H9 (cell line): ENCODE measurements at regions not wholly inside any gene's neighbourhood (a gene's known extent, or its start where the extent isn't known, plus 50 kb on each side); places are given as distances from the start of the nearest gene placed in this dataset.

Experiments used
- DNase-seq: peaks from one replicate; pipeline ENCODE4 v3.0.0-alpha.2; 2017
- H2AFZ ChIP-seq: one replicate; pipeline ENCODE4 v1.6.1; 2013; ENCODE audit warnings: mild to moderate bottlenecking, low read length, control low read depth, moderate library complexity
- H2AK5ac ChIP-seq: 2 replicates; pipeline ENCODE4 v1.6.1; 2013; ENCODE audit warnings: low read length, control low read depth, mixed read lengths; ENCODE audit not compliant: insufficient read length
- H2BK120ac ChIP-seq: one replicate; pipeline ENCODE4 v1.6.1; 2013; ENCODE audit warnings: low read depth, mild to moderate bottlenecking, low read length, control low read depth, inconsistent platforms; ENCODE audit not compliant: poor library complexity, severe bottlenecking
- H2BK12ac ChIP-seq: 2 replicates; pipeline ENCODE4 v1.6.1; 2013; ENCODE audit warnings: low read length, control low read depth, mixed read lengths, low read depth; ENCODE audit not compliant: insufficient read length
- H2BK15ac ChIP-seq: 2 replicates; pipeline ENCODE4 v1.6.1; 2013; ENCODE audit warnings: low read depth, low read length, control low read depth
- H2BK20ac ChIP-seq: one replicate; pipeline ENCODE4 v1.6.1; 2013; ENCODE audit warnings: low read depth, mild to moderate bottlenecking, low read length, control low read depth, inconsistent platforms; ENCODE audit not compliant: poor library complexity, severe bottlenecking
- H2BK5ac ChIP-seq: 2 replicates; pipeline ENCODE4 v1.6.1; 2013; ENCODE audit warnings: low read length, control low read depth, mixed read lengths; ENCODE audit not compliant: insufficient read length
- H3K14ac ChIP-seq: 2 replicates; pipeline ENCODE4 v1.6.1; 2013; ENCODE audit warnings: low read length, control low read depth; ENCODE audit not compliant: insufficient read depth
- H3K18ac ChIP-seq: 2 replicates; pipeline ENCODE4 v1.6.1; 2013; ENCODE audit warnings: low read depth, mild to moderate bottlenecking, mixed read lengths, low read length, control low read depth; ENCODE audit not compliant: insufficient read length
- H3K23ac ChIP-seq: 2 replicates; pipeline ENCODE4 v1.6.1; 2013; ENCODE audit warnings: low read length, control low read depth, mixed read lengths, low read depth; ENCODE audit not compliant: insufficient read length
- H3K23me2 ChIP-seq: 2 replicates; pipeline ENCODE4 v1.6.1; 2013; ENCODE audit warnings: low read depth, mild to moderate bottlenecking, mixed read lengths, low read length, control low read depth; ENCODE audit not compliant: insufficient read length, poor library complexity, severe bottlenecking
- H3K27ac ChIP-seq: 2 replicates; pipeline ENCODE4 v1.5.1; 2013; ENCODE audit warnings: low read length, control low read depth, mixed read lengths, low read depth; ENCODE audit not compliant: insufficient read length
- H3K27me3 ChIP-seq: 2 replicates; pipeline ENCODE4 v1.6.1; 2013; ENCODE audit warnings: low read length, control low read depth, inconsistent platforms; ENCODE audit not compliant: insufficient read depth
- H3K4ac ChIP-seq: 2 replicates; pipeline ENCODE4 v1.6.1; 2013; ENCODE audit warnings: low read depth, mild to moderate bottlenecking, control low read depth, inconsistent platforms, low read length, moderate library complexity
- H3K4me1 ChIP-seq: 2 replicates; pipeline ENCODE4 v1.6.1; 2013; ENCODE audit warnings: low read length, control low read depth, inconsistent platforms; ENCODE audit not compliant: insufficient read depth
- H3K4me2 ChIP-seq: 2 replicates; pipeline ENCODE4 v1.6.1; 2013; ENCODE audit warnings: low read length, control low read depth, mixed read lengths; ENCODE audit not compliant: insufficient read length, insufficient read depth
- H3K56ac ChIP-seq: 2 replicates; pipeline ENCODE4 v1.6.1; 2013; ENCODE audit warnings: low read depth, mild to moderate bottlenecking, mixed read lengths, low read length, control low read depth; ENCODE audit not compliant: insufficient read length
- H3K79me1 ChIP-seq: 2 replicates; pipeline ENCODE4 v1.6.1; 2013; ENCODE audit warnings: low read depth, mild to moderate bottlenecking, moderate library complexity, low read length, control low read depth, inconsistent platforms; ENCODE audit not compliant: insufficient read depth, poor library complexity, severe bottlenecking
- H3K79me2 ChIP-seq: 2 replicates; pipeline ENCODE4 v1.6.1; 2013; ENCODE audit warnings: low read length, control low read depth, inconsistent platforms; ENCODE audit not compliant: insufficient read depth
- H3K9ac ChIP-seq: 2 replicates; pipeline ENCODE4 v1.6.1; 2013; ENCODE audit warnings: low read length, control low read depth, mixed read lengths; ENCODE audit not compliant: insufficient read length; ENCODE audit errors: extremely low read depth
- H3K9me3 ChIP-seq: one replicate; pipeline ENCODE4 v1.6.1; 2013; ENCODE audit warnings: low read depth, low read length, inconsistent platforms; ENCODE audit not compliant: control insufficient read depth
- H3T11ph ChIP-seq: one replicate; pipeline ENCODE4 v1.6.1; 2013; ENCODE audit warnings: mild to moderate bottlenecking, low read length, control low read depth, inconsistent platforms
- H4K20me1 ChIP-seq: one replicate; pipeline ENCODE4 v1.6.1; 2013; ENCODE audit not compliant: control insufficient read depth, insufficient read length, insufficient read depth
- H4K5ac ChIP-seq: 2 replicates; pipeline ENCODE4 v1.6.1; 2013; ENCODE audit warnings: low read depth, mild to moderate bottlenecking, mixed read lengths, low read length, control low read depth; ENCODE audit not compliant: insufficient read length
- H4K8ac ChIP-seq: replicated peaks from 2 replicates; pipeline ENCODE4 v1.6.1; 2013; ENCODE audit warnings: low read length, control low read depth, mixed read lengths, low read depth; ENCODE audit not compliant: insufficient read length
- H4K91ac ChIP-seq: 2 replicates; pipeline ENCODE4 v1.6.1; 2013; ENCODE audit warnings: low read depth, mild to moderate bottlenecking, moderate library complexity, mixed read lengths, low read length, control low read depth; ENCODE audit not compliant: insufficient read length
- H3K27ac Mint-ChIP-seq, 3 experiments: 2 replicates in 2 of 3; 3 replicates in 1 of 3; pipeline ENCODE4 v1.8.0; 2020 to 2021; ENCODE audit warnings: mixed read lengths in 3 of 3, mild to moderate bottlenecking in 1 of 3, moderate library complexity in 1 of 3
- H3K27me3 Mint-ChIP-seq: 2 replicates; pipeline ENCODE4 v1.8.0; 2021; ENCODE audit warnings: low read depth, mild to moderate bottlenecking, moderate library complexity, mixed read lengths
- H3K36me3 Mint-ChIP-seq, 3 experiments: 2 replicates in 2 of 3; 3 replicates in 1 of 3; pipeline ENCODE4 v1.8.0; 2020 to 2021; ENCODE audit warnings: low read depth in 3 of 3, mixed read lengths in 3 of 3; ENCODE audit not compliant: insufficient read depth in 1 of 3
- H3K4me1 Mint-ChIP-seq, 2 experiments: 2 replicates each; pipeline ENCODE4 v1.8.0; 2020; ENCODE audit warnings: mixed read lengths in 2 of 2
- H3K4me3 Mint-ChIP-seq, 2 experiments: 2 replicates in 1 of 2; 3 replicates in 1 of 2; pipeline ENCODE4 v1.8.0; 2020 to 2021; ENCODE audit warnings: mild to moderate bottlenecking in 2 of 2, mixed read lengths in 2 of 2, moderate library complexity in 1 of 2
- H3K9me3 Mint-ChIP-seq, 2 experiments: 2 replicates in 1 of 2; 3 replicates in 1 of 2; pipeline ENCODE4 v1.8.0; 2020; ENCODE audit warnings: mild to moderate bottlenecking in 2 of 2, mixed read lengths in 2 of 2, moderate library complexity in 1 of 2
- TF ChIP-seq, protein P1 (sequence below): fragments of 200-600 bp; sonication (generic); conservative IDR thresholded peaks from 3 replicates; pipeline ENCODE4 v1.8.0; 2021; ENCODE audit warnings: antibody characterized with exemption, mild to moderate bottlenecking

DNA sequence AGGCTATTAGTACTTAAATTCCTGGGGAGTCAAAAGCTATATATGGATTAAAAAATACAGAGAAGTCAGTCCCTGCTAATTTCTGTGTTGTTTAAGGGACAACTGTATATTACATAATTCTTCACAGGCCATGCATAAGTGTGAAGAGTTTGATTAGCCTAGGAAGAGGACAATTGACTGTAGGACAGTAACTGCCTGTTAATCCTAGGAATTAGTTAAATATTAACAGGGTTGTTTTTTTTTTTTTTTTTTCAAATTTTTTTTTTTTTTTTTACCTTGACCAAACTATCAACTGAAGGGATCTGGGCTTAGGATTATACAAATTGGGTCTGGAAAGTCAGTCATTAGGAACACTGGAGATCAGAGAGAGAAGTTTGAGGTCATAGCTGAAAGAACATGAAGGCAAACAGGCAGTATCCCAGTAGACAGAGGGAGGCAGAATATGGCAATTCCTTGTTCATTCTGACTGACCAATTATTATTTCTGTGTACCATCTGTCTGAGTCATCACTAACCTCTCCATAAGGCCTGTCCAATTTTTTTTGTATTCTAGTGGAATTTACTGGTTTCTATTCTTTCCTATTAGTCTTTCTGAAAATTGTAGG, 1139.2 kb downstream of the SORCS1 start:
- Histone ChIP-seq H3K23me2 (no peaks in the 10 kb centered on the region), H4K5ac (no peak overlapping the region)
- H3K36me3 Mint-ChIP-seq = no peaks in the 10 kb centered on the region

More for the DNA sequence above, 1139.2 kb downstream of the SORCS1 start:
- no peak overlapping the region for H4K8ac ChIP-seq
- no peaks in the 10 kb centered on the region for H3K27me3 ChIP-seq
- H4K91ac ChIP-seq = no peak overlapping the region
- H2BK15ac ChIP-seq = no peak overlapping the region
- no peak for DNase-seq
- Mint-ChIP-seq H3K4me3 (no peak overlapping the region), H3K9me3 (no peaks in the 10 kb centered on the region; a peak in 1 of 5 replicates), H3K4me1 (no peaks in the 10 kb centered on the region), H3K27me3 (no peaks in the 10 kb centered on the region; the same call in 1 of the 2 replicates), H3K27ac (no peak overlapping the region)
- no peak overlapping the region for H3K4me2 ChIP-seq
- H3K9ac ChIP-seq = no peak overlapping the region
- no peak overlapping the region for H2BK5ac ChIP-seq
- H3K56ac ChIP-seq = no peak overlapping the region
- H2AK5ac ChIP-seq = no peak overlapping the region
- no peaks in the 10 kb centered on the region for H4K20me1 ChIP-seq
- no peak overlapping the region for H2BK12ac ChIP-seq
- H3K4ac ChIP-seq = no peak overlapping the region
- H2BK20ac ChIP-seq = no peak overlapping the region
- no peak overlapping the region for H3K14ac ChIP-seq
- no peak overlapping the region for H3K23ac ChIP-seq
- H3K4me1 ChIP-seq = no peaks in the 10 kb centered on the region
- H2BK120ac ChIP-seq = no peak overlapping the region
- H2AFZ ChIP-seq = no peak overlapping the region
- no peak overlapping the region for H3K18ac ChIP-seq
- no peaks in the 10 kb centered on the region for H3K9me3 ChIP-seq
- TF ChIP-seq, protein P1, sequence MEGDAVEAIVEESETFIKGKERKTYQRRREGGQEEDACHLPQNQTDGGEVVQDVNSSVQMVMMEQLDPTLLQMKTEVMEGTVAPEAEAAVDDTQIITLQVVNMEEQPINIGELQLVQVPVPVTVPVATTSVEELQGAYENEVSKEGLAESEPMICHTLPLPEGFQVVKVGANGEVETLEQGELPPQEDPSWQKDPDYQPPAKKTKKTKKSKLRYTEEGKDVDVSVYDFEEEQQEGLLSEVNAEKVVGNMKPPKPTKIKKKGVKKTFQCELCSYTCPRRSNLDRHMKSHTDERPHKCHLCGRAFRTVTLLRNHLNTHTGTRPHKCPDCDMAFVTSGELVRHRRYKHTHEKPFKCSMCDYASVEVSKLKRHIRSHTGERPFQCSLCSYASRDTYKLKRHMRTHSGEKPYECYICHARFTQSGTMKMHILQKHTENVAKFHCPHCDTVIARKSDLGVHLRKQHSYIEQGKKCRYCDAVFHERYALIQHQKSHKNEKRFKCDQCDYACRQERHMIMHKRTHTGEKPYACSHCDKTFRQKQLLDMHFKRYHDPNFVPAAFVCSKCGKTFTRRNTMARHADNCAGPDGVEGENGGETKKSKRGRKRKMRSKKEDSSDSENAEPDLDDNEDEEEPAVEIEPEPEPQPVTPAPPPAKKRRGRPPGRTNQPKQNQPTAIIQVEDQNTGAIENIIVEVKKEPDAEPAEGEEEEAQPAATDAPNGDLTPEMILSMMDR = no peak
- no peaks in the 10 kb centered on the region for H3K79me2 ChIP-seq
- no peak overlapping the region for H3K27ac ChIP-seq
- no peak overlapping the region for H3T11ph ChIP-seq
- H3K79me1 ChIP-seq = no peaks in the 10 kb centered on the region
